HL-60 (cell line): ENCODE measurements at regions not wholly inside any gene's neighbourhood (a gene's known extent, or its start where the extent isn't known, plus 50 kb on each side); places are given as distances from the start of the nearest gene placed in this dataset.

ENCODE experiments used
- DNase-seq, 2 experiments: peaks; one replicate each; pipeline ENCODE4 v3.0.0-alpha.2; 2010 to 2020; ENCODE audit warnings: low read depth in 1 of 2, low spot score in 1 of 2
- H3K27ac ChIP-seq: fragments of 250-450 bp; sonication (Bioruptor Pico); replicated peaks from 2 replicates; pipeline ENCODE4 v1.5.1; 2020; ENCODE audit warnings: mild to moderate bottlenecking, moderate library complexity
- H3K27me3 ChIP-seq: fragments of 250-450 bp; sonication (Bioruptor Pico); 2 replicates; pipeline ENCODE4 v1.5.1; 2021; ENCODE audit warnings: mild to moderate bottlenecking, moderate library complexity; ENCODE audit not compliant: insufficient read depth, poor library complexity, severe bottlenecking
- H3K4me3 ChIP-seq: replicated peaks from 2 replicates; pipeline ENCODE4 v1.5.1; 2011; ENCODE audit warnings: mild to moderate bottlenecking, control low read depth, low read length; ENCODE audit not compliant: insufficient read depth
- GABPA ChIP-seq: IDR thresholded peaks from 2 replicates; pipeline ENCODE4 v1.6.1; 2012; ENCODE audit warnings: low read depth
- POLR2AphosphoS5 ChIP-seq: IDR thresholded peaks from 2 replicates; pipeline ENCODE4 v1.6.1; 2012; ENCODE audit warnings: low read depth
- SPI1 ChIP-seq: IDR thresholded peaks from 2 replicates; pipeline ENCODE4 v1.6.1; 2012; ENCODE audit warnings: low read depth, mild to moderate bottlenecking, borderline replicate concordance
- TF ChIP-seq, protein P1 (sequence below): IDR thresholded peaks from 2 replicates; pipeline ENCODE4 v1.6.1; 2012; ENCODE audit warnings: low read depth; ENCODE audit not compliant: insufficient replicate concordance
- TF ChIP-seq, protein P2 (sequence below): IDR thresholded peaks from one replicate; pipeline ENCODE4 v1.5.1; 2011; ENCODE audit warnings: low read length, control low read depth, inconsistent platforms; ENCODE audit not compliant: insufficient read depth

DNA sequence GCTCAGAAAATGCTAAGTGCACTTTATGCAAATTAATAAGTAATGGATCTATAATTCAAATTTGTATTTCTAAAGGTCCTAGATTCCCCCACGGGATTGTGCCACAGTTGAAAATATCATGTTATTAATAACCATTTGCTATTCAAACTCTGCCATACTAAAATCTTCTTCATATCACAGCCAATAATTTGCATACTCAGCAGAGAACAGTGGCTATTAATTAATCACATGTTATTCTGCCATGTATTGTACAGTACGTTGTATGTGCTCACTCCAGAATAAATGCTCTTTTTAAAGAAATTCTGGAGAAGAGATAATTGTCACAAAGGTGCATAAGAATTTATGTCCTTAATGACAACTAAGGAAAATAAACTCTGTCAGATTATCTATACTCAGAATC lies 184.9 kb upstream of the LUZP2 start:
- TF ChIP-seq SPI1 (no peak), GABPA (no peak), POLR2AphosphoS5 (no peak)
- TF ChIP-seq, protein P1, sequence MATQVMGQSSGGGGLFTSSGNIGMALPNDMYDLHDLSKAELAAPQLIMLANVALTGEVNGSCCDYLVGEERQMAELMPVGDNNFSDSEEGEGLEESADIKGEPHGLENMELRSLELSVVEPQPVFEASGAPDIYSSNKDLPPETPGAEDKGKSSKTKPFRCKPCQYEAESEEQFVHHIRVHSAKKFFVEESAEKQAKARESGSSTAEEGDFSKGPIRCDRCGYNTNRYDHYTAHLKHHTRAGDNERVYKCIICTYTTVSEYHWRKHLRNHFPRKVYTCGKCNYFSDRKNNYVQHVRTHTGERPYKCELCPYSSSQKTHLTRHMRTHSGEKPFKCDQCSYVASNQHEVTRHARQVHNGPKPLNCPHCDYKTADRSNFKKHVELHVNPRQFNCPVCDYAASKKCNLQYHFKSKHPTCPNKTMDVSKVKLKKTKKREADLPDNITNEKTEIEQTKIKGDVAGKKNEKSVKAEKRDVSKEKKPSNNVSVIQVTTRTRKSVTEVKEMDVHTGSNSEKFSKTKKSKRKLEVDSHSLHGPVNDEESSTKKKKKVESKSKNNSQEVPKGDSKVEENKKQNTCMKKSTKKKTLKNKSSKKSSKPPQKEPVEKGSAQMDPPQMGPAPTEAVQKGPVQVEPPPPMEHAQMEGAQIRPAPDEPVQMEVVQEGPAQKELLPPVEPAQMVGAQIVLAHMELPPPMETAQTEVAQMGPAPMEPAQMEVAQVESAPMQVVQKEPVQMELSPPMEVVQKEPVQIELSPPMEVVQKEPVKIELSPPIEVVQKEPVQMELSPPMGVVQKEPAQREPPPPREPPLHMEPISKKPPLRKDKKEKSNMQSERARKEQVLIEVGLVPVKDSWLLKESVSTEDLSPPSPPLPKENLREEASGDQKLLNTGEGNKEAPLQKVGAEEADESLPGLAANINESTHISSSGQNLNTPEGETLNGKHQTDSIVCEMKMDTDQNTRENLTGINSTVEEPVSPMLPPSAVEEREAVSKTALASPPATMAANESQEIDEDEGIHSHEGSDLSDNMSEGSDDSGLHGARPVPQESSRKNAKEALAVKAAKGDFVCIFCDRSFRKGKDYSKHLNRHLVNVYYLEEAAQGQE = no peak
- TF ChIP-seq, protein P2, sequence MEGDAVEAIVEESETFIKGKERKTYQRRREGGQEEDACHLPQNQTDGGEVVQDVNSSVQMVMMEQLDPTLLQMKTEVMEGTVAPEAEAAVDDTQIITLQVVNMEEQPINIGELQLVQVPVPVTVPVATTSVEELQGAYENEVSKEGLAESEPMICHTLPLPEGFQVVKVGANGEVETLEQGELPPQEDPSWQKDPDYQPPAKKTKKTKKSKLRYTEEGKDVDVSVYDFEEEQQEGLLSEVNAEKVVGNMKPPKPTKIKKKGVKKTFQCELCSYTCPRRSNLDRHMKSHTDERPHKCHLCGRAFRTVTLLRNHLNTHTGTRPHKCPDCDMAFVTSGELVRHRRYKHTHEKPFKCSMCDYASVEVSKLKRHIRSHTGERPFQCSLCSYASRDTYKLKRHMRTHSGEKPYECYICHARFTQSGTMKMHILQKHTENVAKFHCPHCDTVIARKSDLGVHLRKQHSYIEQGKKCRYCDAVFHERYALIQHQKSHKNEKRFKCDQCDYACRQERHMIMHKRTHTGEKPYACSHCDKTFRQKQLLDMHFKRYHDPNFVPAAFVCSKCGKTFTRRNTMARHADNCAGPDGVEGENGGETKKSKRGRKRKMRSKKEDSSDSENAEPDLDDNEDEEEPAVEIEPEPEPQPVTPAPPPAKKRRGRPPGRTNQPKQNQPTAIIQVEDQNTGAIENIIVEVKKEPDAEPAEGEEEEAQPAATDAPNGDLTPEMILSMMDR = no peak
- no peaks in the 10 kb centered on the region for H3K27me3 ChIP-seq
- H3K4me3 ChIP-seq = no peak overlapping the region
- H3K27ac ChIP-seq = no peak overlapping the region
- no peak for DNase-seq

DNA sequence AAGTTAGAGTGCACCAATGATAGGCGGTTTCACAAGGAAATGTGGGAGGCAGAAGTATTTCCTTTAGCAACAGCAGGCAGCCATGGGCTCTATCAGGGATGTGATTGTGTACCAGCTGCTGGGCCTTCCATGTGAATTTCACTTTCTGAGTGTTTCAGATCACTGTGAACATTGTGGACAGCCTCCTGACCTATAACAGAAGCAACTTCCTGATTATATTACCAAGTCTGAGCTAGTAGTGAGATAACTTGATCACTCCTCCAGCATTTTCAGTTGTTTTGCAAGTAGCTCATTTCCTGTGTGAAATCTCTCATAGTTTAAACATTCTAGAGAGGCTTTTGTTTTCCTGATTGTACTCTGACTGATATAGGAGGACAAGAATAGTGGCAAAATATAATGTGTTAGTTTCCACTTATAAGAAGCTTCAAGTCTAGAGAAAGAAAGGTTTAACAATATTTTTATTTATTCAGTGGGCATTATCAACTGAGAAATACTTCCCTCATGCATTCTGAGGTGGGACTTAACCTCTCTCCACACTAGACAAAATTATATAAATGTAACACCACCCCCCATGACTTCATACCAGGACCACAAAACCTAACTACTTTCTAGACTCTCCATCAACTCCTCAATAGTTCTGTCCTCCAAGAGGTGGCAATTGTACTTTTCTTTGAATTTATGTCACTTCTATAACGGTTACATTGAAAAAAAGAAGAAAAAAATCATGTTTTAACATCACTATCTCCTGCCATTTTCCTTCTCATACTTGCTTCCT lies 184.2 kb upstream of the LUZP2 start:
- TF ChIP-seq SPI1 = no peak
- no peak for TF ChIP-seq GABPA
- no peak for TF ChIP-seq POLR2AphosphoS5
- TF ChIP-seq, protein P2 = no peak
- TF ChIP-seq, protein P1 = no peak
- DNase-seq = peak in 1 of 2 experiments; percentile 9
- Histone ChIP-seq H3K4me3 (no peak overlapping the region), H3K27me3 (no peaks in the 10 kb centered on the region), H3K27ac (no peak overlapping the region)

DNA sequence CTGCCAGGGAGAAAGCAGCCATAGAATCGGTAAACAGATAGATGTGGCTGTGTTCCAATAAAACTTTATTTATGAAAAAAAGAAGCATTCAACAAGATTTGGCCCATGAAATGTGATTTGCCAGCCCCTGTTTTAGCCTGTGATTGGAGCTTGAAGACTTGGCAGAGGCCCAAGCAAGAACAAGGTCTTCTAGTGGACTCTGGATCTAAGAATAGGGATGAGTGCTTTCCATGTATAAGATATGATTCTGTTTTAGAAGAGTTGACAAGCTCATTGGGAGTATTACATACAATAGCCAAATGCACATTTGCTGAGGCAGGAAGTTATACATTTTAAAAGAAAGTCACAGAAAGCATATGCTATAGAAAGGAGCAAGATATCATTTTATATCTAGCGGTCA lies 175.6 kb upstream of the LUZP2 start:
- DNase-seq = no peak
- TF ChIP-seq SPI1 = no peak
- no peak for TF ChIP-seq POLR2AphosphoS5
- no peak for TF ChIP-seq GABPA
- no peak overlapping the region for H3K4me3 ChIP-seq

DNA sequence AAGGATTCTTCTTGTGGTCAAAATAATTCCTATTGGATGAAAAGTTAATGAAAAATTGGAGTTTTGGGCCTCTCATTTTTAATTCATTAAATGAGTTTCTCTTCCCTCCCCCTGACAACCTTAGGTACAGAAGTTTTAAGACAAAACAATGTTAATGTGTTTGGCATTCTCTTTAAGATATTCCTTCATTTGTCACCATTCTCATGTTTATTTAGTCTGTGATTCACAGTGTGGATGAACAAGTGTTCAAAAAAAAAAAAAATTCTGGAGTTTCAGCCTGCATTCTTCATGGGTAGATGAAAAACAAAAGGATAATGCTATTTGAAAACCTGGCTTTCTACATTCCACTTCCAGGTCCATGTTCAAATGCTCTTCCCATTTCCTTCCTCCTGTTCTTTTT lies 172.6 kb upstream of the LUZP2 start:
- H3K4me3 ChIP-seq = no peak overlapping the region
- no peak for TF ChIP-seq POLR2AphosphoS5
- no peaks in the 10 kb centered on the region for H3K27me3 ChIP-seq
- DNase-seq = no peak
- no peak overlapping the region for H3K27ac ChIP-seq

More for the DNA sequence above, 175.6 kb upstream of the LUZP2 start:
- no peak overlapping the region for H3K27ac ChIP-seq
- H3K27me3 ChIP-seq = no peaks in the 10 kb centered on the region

DNA sequence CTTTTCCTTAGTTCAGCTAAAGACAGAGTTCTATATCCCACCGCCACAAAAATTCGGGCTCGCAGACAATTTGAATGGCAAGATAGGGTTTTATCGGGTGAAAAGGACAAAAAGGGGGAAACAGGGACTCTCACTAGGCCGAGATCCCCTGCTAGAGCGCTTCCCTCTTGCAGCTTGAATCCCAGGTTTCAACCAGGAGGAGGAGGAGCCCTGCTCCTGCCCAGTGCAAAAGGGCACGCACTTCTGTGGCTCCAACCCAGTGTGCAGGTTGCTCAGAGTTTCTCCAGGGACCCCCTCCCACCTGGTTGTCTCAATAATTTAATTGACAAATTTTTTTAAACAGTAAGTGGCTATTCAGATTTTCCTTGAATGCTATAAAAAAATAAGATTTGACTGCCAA lies 152.6 kb upstream of the LUZP2 start:
- no peak overlapping the region for H3K4me3 ChIP-seq
- no peak overlapping the region for H3K27ac ChIP-seq
- DNase-seq = no peak
- no peak for TF ChIP-seq GABPA
- TF ChIP-seq SPI1 = no peak
- TF ChIP-seq, protein P1 = no peak
- TF ChIP-seq POLR2AphosphoS5 = no peak
- TF ChIP-seq, protein P2 = no peak
- H3K27me3 ChIP-seq = no peaks in the 10 kb centered on the region
